Astrocyte (in vitro differentiated cells and primary cell): ENCODE measurements at regions not wholly inside any gene's neighbourhood (a gene's known extent, or its start where the extent isn't known, plus 50 kb on each side); places are given as distances from the start of the nearest gene placed in this dataset.

Experiments used
- EZH2 ChIP-seq: IDR thresholded peaks from 2 replicates; pipeline ENCODE4 v1.6.1; 2012; ENCODE audit warnings: mild to moderate bottlenecking, low read length, inconsistent platforms; ENCODE audit not compliant: insufficient read depth
- TF ChIP-seq, protein P1 (sequence below): IDR thresholded peaks from 2 replicates; pipeline ENCODE4 v1.5.1; 2011; ENCODE audit warnings: low read depth, mild to moderate bottlenecking, inconsistent platforms, low read length, moderate library complexity; ENCODE audit not compliant: insufficient read depth

DNA sequence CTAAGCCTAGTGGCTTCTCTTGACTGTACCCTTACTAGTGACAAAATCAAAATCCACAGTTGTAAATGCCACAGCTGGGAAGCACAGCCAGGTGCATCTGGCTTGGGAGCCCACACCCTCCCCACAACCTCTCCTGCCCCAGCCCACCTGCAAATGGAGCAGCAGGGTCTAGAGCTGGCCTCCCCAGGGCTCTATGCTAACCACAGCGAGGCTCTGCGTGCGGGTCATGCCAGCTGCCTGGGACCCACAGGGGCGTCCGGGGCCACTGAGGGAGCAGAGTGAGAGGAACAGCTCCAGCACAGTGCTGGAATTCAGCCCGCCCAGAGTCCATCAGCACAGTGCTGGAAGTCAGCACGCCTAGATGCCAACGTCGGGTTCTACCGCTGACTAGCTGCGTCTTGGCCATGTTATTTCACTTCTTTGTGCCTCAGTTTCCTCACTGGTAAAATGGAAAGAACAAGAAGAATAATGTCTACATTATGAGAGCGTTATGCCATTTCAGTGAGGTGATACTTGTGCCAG, 109.1 kb upstream of the ID2 start:
- TF ChIP-seq, protein P1, sequence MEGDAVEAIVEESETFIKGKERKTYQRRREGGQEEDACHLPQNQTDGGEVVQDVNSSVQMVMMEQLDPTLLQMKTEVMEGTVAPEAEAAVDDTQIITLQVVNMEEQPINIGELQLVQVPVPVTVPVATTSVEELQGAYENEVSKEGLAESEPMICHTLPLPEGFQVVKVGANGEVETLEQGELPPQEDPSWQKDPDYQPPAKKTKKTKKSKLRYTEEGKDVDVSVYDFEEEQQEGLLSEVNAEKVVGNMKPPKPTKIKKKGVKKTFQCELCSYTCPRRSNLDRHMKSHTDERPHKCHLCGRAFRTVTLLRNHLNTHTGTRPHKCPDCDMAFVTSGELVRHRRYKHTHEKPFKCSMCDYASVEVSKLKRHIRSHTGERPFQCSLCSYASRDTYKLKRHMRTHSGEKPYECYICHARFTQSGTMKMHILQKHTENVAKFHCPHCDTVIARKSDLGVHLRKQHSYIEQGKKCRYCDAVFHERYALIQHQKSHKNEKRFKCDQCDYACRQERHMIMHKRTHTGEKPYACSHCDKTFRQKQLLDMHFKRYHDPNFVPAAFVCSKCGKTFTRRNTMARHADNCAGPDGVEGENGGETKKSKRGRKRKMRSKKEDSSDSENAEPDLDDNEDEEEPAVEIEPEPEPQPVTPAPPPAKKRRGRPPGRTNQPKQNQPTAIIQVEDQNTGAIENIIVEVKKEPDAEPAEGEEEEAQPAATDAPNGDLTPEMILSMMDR = no peak
- TF ChIP-seq EZH2 = no peak
